Neural cell (in vitro differentiated cells): ENCODE measurements at regions not wholly inside any gene's neighbourhood (a gene's known extent, or its start where the extent isn't known, plus 50 kb on each side); places are given as distances from the start of the nearest gene placed in this dataset.

Experiments
- CTCF ChIP-seq: fragments of 450-650 bp; IDR thresholded peaks from 2 replicates; pipeline ENCODE4 v1.5.1; 2014; ENCODE audit warnings: antibody characterized with exemption, mild to moderate bottlenecking, moderate library complexity; ENCODE audit not compliant: poor library complexity, severe bottlenecking
- EP300 ChIP-seq: fragments of 450-650 bp; conservative IDR thresholded peaks from 2 replicates; pipeline ENCODE4 v1.6.1; 2014; ENCODE audit warnings: antibody characterized with exemption, mild to moderate bottlenecking, moderate library complexity; ENCODE audit not compliant: poor library complexity, severe bottlenecking
- EZH2 ChIP-seq: fragments of 200-600, 300-800 bp; shearing (Covaris generic), sonication (generic); IDR thresholded peaks from 2 replicates; pipeline ENCODE4 v1.6.1; 2014; ENCODE audit warnings: antibody characterized with exemption, low read length, borderline replicate concordance, mild to moderate bottlenecking; ENCODE audit not compliant: insufficient read depth, poor library complexity, severe bottlenecking
- MXI1 ChIP-seq: fragments of 450-650 bp; conservative IDR thresholded peaks from 2 replicates; pipeline ENCODE4 v1.6.1; 2014; ENCODE audit warnings: antibody characterized with exemption, mild to moderate bottlenecking; ENCODE audit not compliant: poor library complexity, severe bottlenecking
- RAD21 ChIP-seq: fragments of 450-650 bp; conservative IDR thresholded peaks from 2 replicates; pipeline ENCODE4 v1.6.1; 2014; ENCODE audit warnings: antibody characterized with exemption, mild to moderate bottlenecking, moderate library complexity
- REST ChIP-seq: IDR thresholded peaks from 2 replicates; pipeline ENCODE4 v1.6.1; 2012; ENCODE audit warnings: borderline replicate concordance
- SMC3 ChIP-seq: fragments of 450-650 bp; conservative IDR thresholded peaks from 2 replicates; pipeline ENCODE4 v1.6.1; 2014; ENCODE audit warnings: antibody characterized with exemption, mild to moderate bottlenecking, moderate library complexity; ENCODE audit not compliant: poor library complexity
- TAF1 ChIP-seq: IDR thresholded peaks from 2 replicates; pipeline ENCODE4 v1.6.1; 2012; ENCODE audit warnings: low read depth

- TF ChIP-seq CTCF (no peak), EP300 (no peak), MXI1 (no peak), SMC3 (no peak), EZH2 (no peak), REST (no peak), RAD21 (no peak), TAF1 (no peak)
These were observed 73.8 kb upstream of the CD93 start for GRCh38 chr20:23159947-23160318.
